IPS-20b (cell line): ENCODE measurements at regions not wholly inside any gene's neighbourhood (a gene's known extent, or its start where the extent isn't known, plus 50 kb on each side); places are given as distances from the start of the nearest gene placed in this dataset.

Experiments
- H3K27ac ChIP-seq: one replicate; pipeline ENCODE4 v1.5.1; 2013; ENCODE audit warnings: low read length
- H3K27me3 ChIP-seq: 2 replicates; pipeline ENCODE4 v1.6.1; 2013; ENCODE audit warnings: mild to moderate bottlenecking, low read length, inconsistent platforms; ENCODE audit not compliant: insufficient read depth
- H3K36me3 ChIP-seq: 2 replicates; pipeline ENCODE4 v1.6.1; 2013; ENCODE audit warnings: low read depth, mild to moderate bottlenecking, inconsistent platforms, low read length, moderate library complexity; ENCODE audit not compliant: insufficient read depth
- H3K4me1 ChIP-seq: 2 replicates; pipeline ENCODE4 v1.6.1; 2013; ENCODE audit warnings: mild to moderate bottlenecking, control low read depth, inconsistent platforms, low read length, moderate library complexity; ENCODE audit not compliant: insufficient read depth
- H3K4me3 ChIP-seq: 2 replicates; pipeline ENCODE4 v1.5.1; 2013; ENCODE audit warnings: mild to moderate bottlenecking, low read length, inconsistent platforms
- H3K9ac ChIP-seq: 2 replicates; pipeline ENCODE4 v1.6.1; 2013; ENCODE audit warnings: low read depth, mild to moderate bottlenecking, inconsistent platforms, low read length, moderate library complexity
- H3K9me3 ChIP-seq: 2 replicates; pipeline ENCODE4 v1.6.1; 2013; ENCODE audit warnings: mild to moderate bottlenecking, low read depth, low read length, inconsistent platforms; ENCODE audit not compliant: insufficient read depth

- no peak overlapping the region for H3K4me3 ChIP-seq
- no peak overlapping the region for H3K9ac ChIP-seq
- H3K36me3 ChIP-seq: no peaks in the 10 kb centered on the region
- no peak overlapping the region for H3K27ac ChIP-seq
- H3K27me3 ChIP-seq: no peaks in the 10 kb centered on the region
- no peaks in the 10 kb centered on the region; the same call in 1 of the 2 replicates for H3K4me1 ChIP-seq
- 0 out of 2 replicates have a peak, but pooled peaks cover 2% of the 10 kb centered on the region for H3K9me3 ChIP-seq
These were observed 1824.3 kb upstream of the CELF4 start for GRCh38 chr18:39389800-39390379.

- Histone ChIP-seq H3K36me3 (no peaks in the 10 kb centered on the region), H3K9me3 (no peaks in the 10 kb centered on the region), H3K27me3 (no peaks in the 10 kb centered on the region; the same call in 1 of the 2 replicates), H3K27ac (no peak overlapping the region), H3K4me3 (peak overlapping the region; percentile 4; the same call in 1 of the 2 replicates), H3K4me1 (peaks cover 10% of the 10 kb centered on the region; the same call in 1 of the 2 replicates), H3K9ac (no peak overlapping the region)
These were observed 1815.3 kb upstream of the CELF4 start for GRCh38 chr18:39380866-39381265.

- Histone ChIP-seq H3K4me3 (peak overlapping the region; percentile 4; the same call in 1 of the 2 replicates), H3K27ac (no peak overlapping the region), H3K36me3 (no peaks in the 10 kb centered on the region), H3K4me1 (peaks cover 10% of the 10 kb centered on the region; the same call in 1 of the 2 replicates), H3K9me3 (no peaks in the 10 kb centered on the region), H3K9ac (no peak overlapping the region), H3K27me3 (no peaks in the 10 kb centered on the region; the same call in 1 of the 2 replicates)
These were observed 1814.7 kb upstream of the CELF4 start for GRCh38 chr18:39380186-39380725.

GRCh38 chr18:39375066-39375465, 1809.5 kb upstream of the CELF4 start:
- no peaks in the 10 kb centered on the region; the same call in 1 of the 2 replicates for H3K27me3 ChIP-seq
- 0 out of 2 replicates have a peak, but pooled peaks cover under 1% of the 10 kb centered on the region for H3K4me1 ChIP-seq
- no peak overlapping the region for H3K4me3 ChIP-seq
- no peaks in the 10 kb centered on the region; the same call in 1 of the 2 replicates for H3K9me3 ChIP-seq
- no peak overlapping the region for H3K27ac ChIP-seq
- no peak overlapping the region for H3K9ac ChIP-seq
- no peaks in the 10 kb centered on the region for H3K36me3 ChIP-seq

GRCh38 chr18:39371996-39372395, 1806.4 kb upstream of the CELF4 start:
- Histone ChIP-seq H3K27ac (no peak overlapping the region), H3K9me3 (no peaks in the 10 kb centered on the region; the same call in 1 of the 2 replicates), H3K9ac (no peak overlapping the region), H3K27me3 (no peaks in the 10 kb centered on the region), H3K36me3 (no peaks in the 10 kb centered on the region), H3K4me1 (no peaks in the 10 kb centered on the region), H3K4me3 (no peak overlapping the region)

GRCh38 chr18:39366656-39367055, 1801.1 kb upstream of the CELF4 start:
- Histone ChIP-seq H3K4me1 (no peaks in the 10 kb centered on the region), H3K9me3 (no peaks in the 10 kb centered on the region; the same call in 1 of the 2 replicates), H3K27me3 (no peaks in the 10 kb centered on the region), H3K36me3 (no peaks in the 10 kb centered on the region), H3K4me3 (no peak overlapping the region), H3K27ac (no peak overlapping the region), H3K9ac (no peak overlapping the region)

GRCh38 chr18:39365836-39366485, 1800.4 kb upstream of the CELF4 start:
- Histone ChIP-seq H3K36me3 (no peaks in the 10 kb centered on the region), H3K4me1 (no peaks in the 10 kb centered on the region), H3K27me3 (no peaks in the 10 kb centered on the region), H3K4me3 (no peak overlapping the region), H3K9ac (no peak overlapping the region), H3K27ac (no peak overlapping the region), H3K9me3 (no peaks in the 10 kb centered on the region; the same call in 1 of the 2 replicates)

- no peak overlapping the region for H3K27ac ChIP-seq
- no peaks in the 10 kb centered on the region for H3K27me3 ChIP-seq
- no peaks in the 10 kb centered on the region for H3K9me3 ChIP-seq
- H3K9ac ChIP-seq: peak overlapping the region; percentile 2; the same call in 1 of the 2 replicates
- no peaks in the 10 kb centered on the region for H3K36me3 ChIP-seq
- peaks cover 5% of the 10 kb centered on the region; the same call in 1 of the 2 replicates for H3K4me1 ChIP-seq
- H3K4me3 ChIP-seq: no peak overlapping the region
These were observed 1794.5 kb upstream of the CELF4 start for GRCh38 chr18:39360072-39360471.

GRCh38 chr18:39359636-39360035, 1794.0 kb upstream of the CELF4 start:
- Histone ChIP-seq H3K27ac (no peak overlapping the region), H3K9ac (peak overlapping the region; percentile 2; the same call in 1 of the 2 replicates), H3K9me3 (no peaks in the 10 kb centered on the region), H3K4me3 (no peak overlapping the region), H3K27me3 (no peaks in the 10 kb centered on the region), H3K36me3 (no peaks in the 10 kb centered on the region), H3K4me1 (peaks cover 5% of the 10 kb centered on the region; the same call in 1 of the 2 replicates)

- H3K36me3 ChIP-seq: no peaks in the 10 kb centered on the region
- H3K4me1 ChIP-seq: no peaks in the 10 kb centered on the region
- no peak overlapping the region for H3K27ac ChIP-seq
These were observed 1785.3 kb upstream of the CELF4 start for GRCh38 chr18:39350945-39351344.

GRCh38 chr18:39349801-39350200, 1784.2 kb upstream of the CELF4 start:
- H3K27ac ChIP-seq: no peak overlapping the region
- H3K4me1 ChIP-seq: no peaks in the 10 kb centered on the region
- H3K27me3 ChIP-seq: no peaks in the 10 kb centered on the region
- no peaks in the 10 kb centered on the region for H3K9me3 ChIP-seq
- H3K9ac ChIP-seq: no peak overlapping the region
- no peaks in the 10 kb centered on the region for H3K36me3 ChIP-seq
- H3K4me3 ChIP-seq: no peak overlapping the region

More at GRCh38 chr18:39350945-39351344, 1785.3 kb upstream of the CELF4 start:
- Histone ChIP-seq H3K9ac (no peak overlapping the region), H3K9me3 (no peaks in the 10 kb centered on the region), H3K27me3 (no peaks in the 10 kb centered on the region), H3K4me3 (no peak overlapping the region)

- Histone ChIP-seq H3K27me3 (no peaks in the 10 kb centered on the region), H3K4me3 (no peak overlapping the region), H3K27ac (no peak overlapping the region), H3K36me3 (no peaks in the 10 kb centered on the region), H3K9ac (no peak overlapping the region), H3K9me3 (no peaks in the 10 kb centered on the region), H3K4me1 (no peaks in the 10 kb centered on the region)
These were observed 1783.2 kb upstream of the CELF4 start for GRCh38 chr18:39348757-39349156.
